ENCODE measurements at regions not wholly inside any gene's neighbourhood (a gene's known extent, or its start where the extent isn't known, plus 50 kb on each side); places are given as distances from the start of the nearest gene placed in this dataset.

DNA sequence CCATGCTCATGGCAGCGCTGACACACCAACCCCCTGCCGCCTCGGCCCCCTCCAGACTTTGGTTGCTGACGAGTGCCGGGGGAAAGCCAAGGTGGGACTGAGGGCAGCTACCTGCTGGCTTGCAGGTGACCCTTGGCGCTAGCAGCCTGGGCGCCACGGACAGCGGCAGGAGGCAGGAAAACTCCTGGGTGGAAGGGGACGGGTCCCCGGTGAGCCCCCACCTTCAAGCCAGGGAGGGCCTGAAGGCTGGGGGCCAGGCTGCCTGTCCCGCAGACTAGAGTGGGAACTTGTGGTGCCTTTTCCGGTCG lies 226.7 kb downstream of the OTOR start:
- no peak overlapping the region for H3K9ac ChIP-seq (ENCODE audit: low read length)
- no peaks in the 10 kb centered on the region for H3K36me3 ChIP-seq (ENCODE audit: low read length)
- no peak overlapping the region for H3K4me3 ChIP-seq (ENCODE audit: insufficient read depth, low read length, poor library complexity, severe bottlenecking)
- no peak overlapping the region for H2AFZ ChIP-seq (ENCODE audit: low read depth, low read length, severe bottlenecking)
- H3K79me2 ChIP-seq (ENCODE audit: insufficient read depth, low read length) = no peaks in the 10 kb centered on the region
- H3K27me3 ChIP-seq (ENCODE audit: low read length) = no peaks in the 10 kb centered on the region
- TF ChIP-seq, protein P1, sequence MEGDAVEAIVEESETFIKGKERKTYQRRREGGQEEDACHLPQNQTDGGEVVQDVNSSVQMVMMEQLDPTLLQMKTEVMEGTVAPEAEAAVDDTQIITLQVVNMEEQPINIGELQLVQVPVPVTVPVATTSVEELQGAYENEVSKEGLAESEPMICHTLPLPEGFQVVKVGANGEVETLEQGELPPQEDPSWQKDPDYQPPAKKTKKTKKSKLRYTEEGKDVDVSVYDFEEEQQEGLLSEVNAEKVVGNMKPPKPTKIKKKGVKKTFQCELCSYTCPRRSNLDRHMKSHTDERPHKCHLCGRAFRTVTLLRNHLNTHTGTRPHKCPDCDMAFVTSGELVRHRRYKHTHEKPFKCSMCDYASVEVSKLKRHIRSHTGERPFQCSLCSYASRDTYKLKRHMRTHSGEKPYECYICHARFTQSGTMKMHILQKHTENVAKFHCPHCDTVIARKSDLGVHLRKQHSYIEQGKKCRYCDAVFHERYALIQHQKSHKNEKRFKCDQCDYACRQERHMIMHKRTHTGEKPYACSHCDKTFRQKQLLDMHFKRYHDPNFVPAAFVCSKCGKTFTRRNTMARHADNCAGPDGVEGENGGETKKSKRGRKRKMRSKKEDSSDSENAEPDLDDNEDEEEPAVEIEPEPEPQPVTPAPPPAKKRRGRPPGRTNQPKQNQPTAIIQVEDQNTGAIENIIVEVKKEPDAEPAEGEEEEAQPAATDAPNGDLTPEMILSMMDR (IDR thresholded peaks at IDR 0.05; ENCODE audit: insufficient read depth, low read length, poor library complexity, severe bottlenecking) = no peak
- no peak for TF ChIP-seq EZH2phosphoT487 (conservative IDR thresholded peaks at IDR 0.05; ENCODE audit: low read length)
- H3K4me2 ChIP-seq (ENCODE audit: low read depth, low read length, poor library complexity, severe bottlenecking) = no peak overlapping the region
- H3K9me2 ChIP-seq (replicated peaks; ENCODE audit: insufficient read depth, low read length) = no peaks in the 10 kb centered on the region; the same call in 1 of the 2 replicates
- no peaks in the 10 kb centered on the region for H3K9me3 ChIP-seq (ENCODE audit: insufficient read depth, low read length)
- no peak overlapping the region for H3K27ac ChIP-seq (ENCODE audit: low read depth, low read length)
- no peaks in the 10 kb centered on the region for H3F3A ChIP-seq (ENCODE audit: insufficient read depth)
- no peaks in the 10 kb centered on the region for H4K20me1 ChIP-seq (ENCODE audit: low read depth, low read length)

DNA sequence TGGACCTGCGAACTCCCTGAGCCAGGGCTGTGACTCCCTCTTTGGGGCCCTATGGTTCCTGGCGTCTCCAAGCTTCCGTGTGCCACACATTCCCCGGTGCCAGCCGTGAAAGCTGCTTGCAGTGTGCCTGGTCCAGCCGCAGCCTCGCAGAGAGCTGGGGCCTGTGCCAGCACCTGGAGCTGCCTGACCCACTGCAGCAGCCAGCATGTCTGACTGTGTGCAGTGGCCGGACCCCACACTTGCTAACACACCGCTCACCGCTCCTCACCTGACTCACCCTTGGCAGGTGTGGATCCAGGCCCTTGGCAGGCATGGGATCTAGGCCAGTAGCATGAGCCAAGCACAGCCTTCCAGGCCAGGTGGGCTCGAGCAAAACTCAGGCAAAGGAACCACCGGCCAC lies 227.5 kb downstream of the OTOR start:
- Histone ChIP-seq H3F3A (ENCODE audit: insufficient read depth) (no peaks in the 10 kb centered on the region), H4K20me1 (ENCODE audit: low read depth, low read length) (no peaks in the 10 kb centered on the region), H3K4me2 (ENCODE audit: low read depth, low read length, poor library complexity, severe bottlenecking) (no peak overlapping the region), H3K9me3 (ENCODE audit: insufficient read depth, low read length) (no peaks in the 10 kb centered on the region), H3K4me3 (ENCODE audit: insufficient read depth, low read length, poor library complexity, severe bottlenecking) (no peak overlapping the region), H3K27ac (ENCODE audit: low read depth, low read length) (no peak overlapping the region), H3K79me2 (ENCODE audit: insufficient read depth, low read length) (no peaks in the 10 kb centered on the region), H3K27me3 (ENCODE audit: low read length) (no peaks in the 10 kb centered on the region), H3K36me3 (ENCODE audit: low read length) (no peaks in the 10 kb centered on the region), H2AFZ (ENCODE audit: low read depth, low read length, severe bottlenecking) (no peak overlapping the region), H3K9me2 (replicated peaks; ENCODE audit: insufficient read depth, low read length) (no peaks in the 10 kb centered on the region; the same call in 1 of the 2 replicates), H3K9ac (ENCODE audit: low read length) (no peak overlapping the region)
- TF ChIP-seq, protein P1 (IDR thresholded peaks at IDR 0.05; ENCODE audit: insufficient read depth, low read length, poor library complexity, severe bottlenecking) = no peak
- TF ChIP-seq EZH2phosphoT487 (conservative IDR thresholded peaks at IDR 0.05; ENCODE audit: low read length) = no peak

DNA sequence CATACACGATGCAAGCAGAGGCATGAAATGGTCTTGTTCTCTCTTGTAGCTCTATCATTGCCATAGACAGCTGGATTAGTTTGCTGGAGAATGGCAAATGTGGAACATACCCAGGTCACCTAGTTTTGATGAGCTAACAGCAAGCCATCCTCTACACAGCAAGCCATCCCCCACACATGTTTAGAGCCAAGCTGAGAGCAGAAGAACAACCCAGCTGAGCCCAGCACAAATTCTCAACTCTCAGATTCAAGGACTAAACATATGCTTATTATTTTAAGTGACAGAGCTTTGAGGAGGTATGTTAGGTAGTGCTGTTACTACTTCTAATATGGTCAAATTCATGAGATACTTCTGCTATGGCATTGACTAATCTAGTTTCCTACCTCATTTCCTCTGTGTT lies 230.3 kb downstream of the OTOR start:
- no peak overlapping the region for H3K4me3 ChIP-seq (ENCODE audit: insufficient read depth, low read length, poor library complexity, severe bottlenecking)
- no peaks in the 10 kb centered on the region; the same call in 1 of the 2 replicates for H3K9me2 ChIP-seq (replicated peaks; ENCODE audit: insufficient read depth, low read length)
- no peaks in the 10 kb centered on the region for H3K9me3 ChIP-seq (ENCODE audit: insufficient read depth, low read length)
- H3K27me3 ChIP-seq (ENCODE audit: low read length) = no peaks in the 10 kb centered on the region
- no peak overlapping the region for H2AFZ ChIP-seq (ENCODE audit: low read depth, low read length, severe bottlenecking)
- no peak overlapping the region for H3K9ac ChIP-seq (ENCODE audit: low read length)
- H3K4me2 ChIP-seq (ENCODE audit: low read depth, low read length, poor library complexity, severe bottlenecking) = no peak overlapping the region
- H3K36me3 ChIP-seq (ENCODE audit: low read length) = no peaks in the 10 kb centered on the region
- H4K20me1 ChIP-seq (ENCODE audit: low read depth, low read length) = no peaks in the 10 kb centered on the region
- H3K79me2 ChIP-seq (ENCODE audit: insufficient read depth, low read length) = no peaks in the 10 kb centered on the region
- no peak overlapping the region for H3K27ac ChIP-seq (ENCODE audit: low read depth, low read length)
- H3F3A ChIP-seq (ENCODE audit: insufficient read depth) = no peaks in the 10 kb centered on the region
- TF ChIP-seq, protein P1 (IDR thresholded peaks at IDR 0.05; ENCODE audit: insufficient read depth, low read length, poor library complexity, severe bottlenecking) = no peak
- no peak for TF ChIP-seq EZH2phosphoT487 (conservative IDR thresholded peaks at IDR 0.05; ENCODE audit: low read length)

Measured in SU-DHL-6 (cell line).